ENCODE measurements at regions not wholly inside any gene's neighbourhood (a gene's known extent, or its start where the extent isn't known, plus 50 kb on each side); places are given as distances from the start of the nearest gene placed in this dataset.

GRCh38 chr13:37351211-37351610 lies 245.7 kb upstream of the CSNK1A1L start:
- no peaks in the 10 kb centered on the region for H3K4me1 Mint-ChIP-seq (ENCODE audit: low read depth, unreplicated experiment)
- peaks cover 3% of the 10 kb centered on the region; the same call in 1 of the 2 replicates for H3K4me1 ChIP-seq
- no peak overlapping the region for H3K4me3 Mint-ChIP-seq (ENCODE audit: unreplicated experiment)
- BruUV-seq (replicated peaks): no TSS peak
- peaks cover 8% of the 10 kb centered on the region; the same call in 1 of the 2 replicates for H3K9me3 ChIP-seq
- TF ChIP-seq, protein P1, sequence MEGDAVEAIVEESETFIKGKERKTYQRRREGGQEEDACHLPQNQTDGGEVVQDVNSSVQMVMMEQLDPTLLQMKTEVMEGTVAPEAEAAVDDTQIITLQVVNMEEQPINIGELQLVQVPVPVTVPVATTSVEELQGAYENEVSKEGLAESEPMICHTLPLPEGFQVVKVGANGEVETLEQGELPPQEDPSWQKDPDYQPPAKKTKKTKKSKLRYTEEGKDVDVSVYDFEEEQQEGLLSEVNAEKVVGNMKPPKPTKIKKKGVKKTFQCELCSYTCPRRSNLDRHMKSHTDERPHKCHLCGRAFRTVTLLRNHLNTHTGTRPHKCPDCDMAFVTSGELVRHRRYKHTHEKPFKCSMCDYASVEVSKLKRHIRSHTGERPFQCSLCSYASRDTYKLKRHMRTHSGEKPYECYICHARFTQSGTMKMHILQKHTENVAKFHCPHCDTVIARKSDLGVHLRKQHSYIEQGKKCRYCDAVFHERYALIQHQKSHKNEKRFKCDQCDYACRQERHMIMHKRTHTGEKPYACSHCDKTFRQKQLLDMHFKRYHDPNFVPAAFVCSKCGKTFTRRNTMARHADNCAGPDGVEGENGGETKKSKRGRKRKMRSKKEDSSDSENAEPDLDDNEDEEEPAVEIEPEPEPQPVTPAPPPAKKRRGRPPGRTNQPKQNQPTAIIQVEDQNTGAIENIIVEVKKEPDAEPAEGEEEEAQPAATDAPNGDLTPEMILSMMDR (IDR thresholded peaks at IDR 0.05; ENCODE audit: insufficient read depth in 1 of 2, low read depth in 1 of 2, low read length in 1 of 2, severe bottlenecking in 1 of 2, unreplicated experiment in 1 of 2): no peak
- intact Hi-C loops (cut with micrococcal nuclease; ENCODE audit: unreplicated experiment): no loop called here
- no peak overlapping the region for H3K4me3 ChIP-seq (ENCODE audit: low read depth, low read length)
- no peaks in the 10 kb centered on the region for H3K36me3 Mint-ChIP-seq (ENCODE audit: insufficient read depth, unreplicated experiment)
- no peak for DNase-seq
- POLR2A ChIA-PET: no interaction called here
- H3K27me3 Mint-ChIP-seq (ENCODE audit: insufficient read depth, unreplicated experiment): peaks cover 10% of the 10 kb centered on the region
- CTCF ChIA-PET: no interaction called here
- no peaks in the 10 kb centered on the region for H3K27me3 ChIP-seq (replicated peaks; ENCODE audit: control insufficient read depth, insufficient read depth, low read length)
- no peaks in the 10 kb centered on the region for H3K36me3 ChIP-seq (ENCODE audit: control insufficient read depth, insufficient read depth, low read length)
- peaks cover 16% of the 10 kb centered on the region for H3K9me3 Mint-ChIP-seq (ENCODE audit: unreplicated experiment)
- H3K27ac Mint-ChIP-seq (ENCODE audit: unreplicated experiment): no peak overlapping the region

DNA sequence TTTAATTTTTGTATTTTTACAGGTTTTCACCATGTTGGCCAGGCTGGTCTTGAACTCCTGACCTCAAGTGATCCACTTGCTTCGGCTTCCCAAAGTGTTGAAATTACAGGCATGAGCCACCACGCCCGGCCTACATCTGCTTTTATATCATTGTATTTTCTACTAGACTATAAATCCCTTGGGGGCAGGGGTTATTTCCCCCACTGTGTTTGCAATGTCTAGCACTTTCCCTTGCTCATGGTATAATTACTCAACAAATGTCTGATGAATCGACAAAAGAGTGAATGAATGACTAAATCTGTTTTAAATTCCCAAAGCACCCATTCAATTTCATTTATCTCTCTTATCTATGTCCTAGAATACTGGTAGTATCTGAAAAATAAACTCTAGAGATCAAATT lies 244.5 kb upstream of the CSNK1A1L start:
- H3K27me3 ChIP-seq (replicated peaks; ENCODE audit: control insufficient read depth, insufficient read depth, low read length): no peaks in the 10 kb centered on the region
- intact Hi-C loops (cut with micrococcal nuclease; ENCODE audit: unreplicated experiment): no loop called here
- no peak for DNase-seq
- no peak overlapping the region for H3K4me3 Mint-ChIP-seq (ENCODE audit: unreplicated experiment)
- no peaks in the 10 kb centered on the region for H3K36me3 ChIP-seq (ENCODE audit: control insufficient read depth, insufficient read depth, low read length)
- CTCF ChIA-PET: no interaction called here
- H3K27ac Mint-ChIP-seq (ENCODE audit: unreplicated experiment): no peak overlapping the region
- H3K9me3 Mint-ChIP-seq (ENCODE audit: unreplicated experiment): peaks cover 16% of the 10 kb centered on the region
- H3K4me1 ChIP-seq: peaks cover 3% of the 10 kb centered on the region; the same call in 1 of the 2 replicates
- POLR2A ChIA-PET: no interaction called here
- no peak overlapping the region for H3K4me3 ChIP-seq (ENCODE audit: low read depth, low read length)
- H3K36me3 Mint-ChIP-seq (ENCODE audit: insufficient read depth, unreplicated experiment): no peaks in the 10 kb centered on the region
- TF ChIP-seq, protein P1 (IDR thresholded peaks at IDR 0.05; ENCODE audit: insufficient read depth in 1 of 2, low read depth in 1 of 2, low read length in 1 of 2, severe bottlenecking in 1 of 2, unreplicated experiment in 1 of 2): no peak
- H3K9me3 ChIP-seq: peaks cover 8% of the 10 kb centered on the region; the same call in 1 of the 2 replicates
- no TSS peak for BruUV-seq (replicated peaks)
- H3K4me1 Mint-ChIP-seq (ENCODE audit: low read depth, unreplicated experiment): no peaks in the 10 kb centered on the region
- peaks cover 10% of the 10 kb centered on the region for H3K27me3 Mint-ChIP-seq (ENCODE audit: insufficient read depth, unreplicated experiment)

GRCh38 chr13:37348916-37349643 lies 243.6 kb upstream of the CSNK1A1L start:
- Mint-ChIP-seq H3K9me3 (ENCODE audit: unreplicated experiment) (peaks cover 16% of the 10 kb centered on the region), H3K4me3 (ENCODE audit: unreplicated experiment) (no peak overlapping the region), H3K4me1 (ENCODE audit: low read depth, unreplicated experiment) (no peaks in the 10 kb centered on the region), H3K36me3 (ENCODE audit: insufficient read depth, unreplicated experiment) (no peaks in the 10 kb centered on the region), H3K27ac (ENCODE audit: unreplicated experiment) (no peak overlapping the region), H3K27me3 (ENCODE audit: insufficient read depth, unreplicated experiment) (peaks cover 10% of the 10 kb centered on the region)
- intact Hi-C loops (cut with micrococcal nuclease; ENCODE audit: unreplicated experiment): no loop called here
- no peak overlapping the region for H3K4me3 ChIP-seq (ENCODE audit: low read depth, low read length)
- no TSS peak for BruUV-seq (replicated peaks)
- ChIA-PET POLR2A (no interaction called here), CTCF (no interaction called here)
- H3K27me3 ChIP-seq (replicated peaks; ENCODE audit: control insufficient read depth, insufficient read depth, low read length): no peaks in the 10 kb centered on the region
- no peaks in the 10 kb centered on the region for H3K36me3 ChIP-seq (ENCODE audit: control insufficient read depth, insufficient read depth, low read length)
- TF ChIP-seq, protein P1 (IDR thresholded peaks at IDR 0.05; ENCODE audit: insufficient read depth in 1 of 2, low read depth in 1 of 2, low read length in 1 of 2, severe bottlenecking in 1 of 2, unreplicated experiment in 1 of 2): no peak
- peaks cover 8% of the 10 kb centered on the region; the same call in 1 of the 2 replicates for H3K9me3 ChIP-seq
- DNase-seq: no peak
- H3K4me1 ChIP-seq: peaks cover 3% of the 10 kb centered on the region; the same call in 1 of the 2 replicates

All from Caco-2 (cell line).